Suprapubic skin (tissue), 3 donors: ENCODE measurements at regions not wholly inside any gene's neighbourhood (a gene's known extent, or its start where the extent isn't known, plus 50 kb on each side); places are given as distances from the start of the nearest gene placed in this dataset.

Experiments used
- CTCF ChIP-seq, 2 donors: fragments of 200-600 bp in 1 of 2; fragments of 450-650 bp in 1 of 2; sonication (generic) in 1 of 2; IDR thresholded peaks; one replicate each; pipeline ENCODE4 v1.5.1; 2016 to 2019; ENCODE audit warnings: antibody characterized with exemption in 2 of 2, mild to moderate bottlenecking in 1 of 2, moderate library complexity in 1 of 2
- POLR2A ChIP-seq, 2 donors: fragments of 450-650 bp; IDR thresholded peaks; one replicate each; pipeline ENCODE4 v1.6.1; 2017; ENCODE audit warnings: antibody characterized with exemption in 2 of 2, mild to moderate bottlenecking in 2 of 2, moderate library complexity in 2 of 2

DNA sequence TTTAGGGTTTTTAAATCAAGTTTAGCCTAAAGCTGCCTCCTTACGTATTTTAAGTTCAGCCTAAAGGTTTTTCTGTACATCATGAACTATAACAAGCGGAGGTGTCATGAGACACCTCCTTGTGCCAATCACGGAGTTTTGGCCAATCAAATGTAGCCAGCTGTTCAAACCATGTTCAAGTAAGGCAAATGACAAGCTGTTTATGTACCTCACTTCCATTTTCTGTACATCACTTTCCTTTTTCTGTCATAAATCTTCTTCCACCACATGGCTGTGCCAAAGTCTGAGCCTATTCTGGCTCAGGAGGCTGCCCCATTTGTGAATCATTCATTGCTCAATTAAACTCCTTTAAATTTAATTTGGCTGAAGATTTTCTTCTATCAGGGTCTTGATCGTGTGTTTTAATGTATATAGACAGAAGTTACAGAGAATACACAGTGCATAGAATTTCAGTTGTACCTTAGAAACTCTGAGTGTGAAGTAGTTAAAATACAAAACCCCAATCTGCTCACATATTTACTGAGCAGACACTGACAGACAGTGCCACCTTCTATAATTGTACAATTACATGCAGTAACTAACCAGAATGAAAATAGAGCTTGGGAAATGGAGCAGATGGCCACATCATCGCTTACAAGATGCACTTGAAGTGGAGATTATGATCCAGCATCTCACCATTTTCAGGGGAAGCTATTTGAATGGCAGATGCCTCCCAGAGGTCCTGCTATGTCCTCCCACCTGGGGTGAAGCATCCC lies 76.9 kb upstream of the LANCL2 start:
- no peak for TF ChIP-seq POLR2A (IDR thresholded peaks at IDR 0.05)
- TF ChIP-seq CTCF (IDR thresholded peaks at IDR 0.05) = no peak
